ENCODE measurements at regions not wholly inside any gene's neighbourhood (a gene's known extent, or its start where the extent isn't known, plus 50 kb on each side); places are given as distances from the start of the nearest gene placed in this dataset.

DNA sequence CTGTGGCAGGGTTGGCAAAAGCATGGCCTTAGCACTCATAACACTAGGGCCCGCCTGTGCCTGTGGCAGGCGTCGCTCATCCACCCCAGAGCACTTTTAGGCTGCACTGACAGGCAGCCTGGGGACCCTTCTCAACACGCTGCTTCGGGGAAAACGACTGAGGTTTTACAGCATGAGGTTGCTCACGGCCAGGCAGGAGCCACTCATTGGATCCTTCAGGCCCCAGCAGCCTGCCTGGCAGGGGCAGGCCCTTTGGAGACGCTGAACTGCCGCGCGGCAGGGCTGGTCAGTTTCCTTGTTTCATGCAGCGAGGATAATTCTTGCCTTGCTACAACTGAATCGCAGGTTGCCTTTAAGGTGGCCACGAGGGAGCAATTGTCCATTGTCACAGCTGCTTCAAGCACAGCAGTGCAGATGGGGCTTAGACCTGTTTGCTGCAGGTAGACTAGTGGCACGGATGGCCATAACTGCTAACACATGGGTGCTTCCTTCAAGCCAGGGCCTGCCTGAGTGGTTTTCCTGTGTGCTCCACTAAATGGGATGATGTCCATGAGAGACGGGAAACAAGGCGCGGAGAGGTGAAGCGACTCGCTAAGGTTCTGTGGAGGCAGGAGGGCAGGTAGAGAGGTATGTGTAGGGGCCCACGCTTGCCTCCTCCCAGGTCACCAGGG, 49.9 kb upstream of the HS6ST1 start:
- no peak for DNase-seq

DNA sequence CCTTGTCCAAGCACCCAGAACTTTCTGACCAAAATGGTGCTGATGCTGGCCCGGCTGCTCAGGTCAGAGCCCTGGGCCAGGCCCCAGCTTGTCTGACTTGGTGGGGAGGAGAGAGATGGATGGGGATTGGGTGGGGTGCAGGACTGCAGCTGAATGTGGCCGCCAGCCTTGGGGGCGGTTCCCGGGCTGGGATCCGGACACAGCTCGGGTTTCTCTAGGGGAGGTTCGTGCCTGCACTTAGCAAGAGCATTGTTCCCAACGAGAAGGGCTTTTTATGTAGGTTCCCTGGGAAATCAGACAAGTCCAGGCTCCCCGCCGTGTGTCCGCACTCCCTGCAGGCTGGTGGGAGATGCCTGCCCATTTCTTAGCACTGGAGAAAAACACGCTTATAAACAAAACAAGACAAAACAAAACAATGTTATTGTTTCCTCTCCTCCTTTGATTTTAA, 50.5 kb upstream of the HS6ST1 start:
- no peak for DNase-seq

DNA sequence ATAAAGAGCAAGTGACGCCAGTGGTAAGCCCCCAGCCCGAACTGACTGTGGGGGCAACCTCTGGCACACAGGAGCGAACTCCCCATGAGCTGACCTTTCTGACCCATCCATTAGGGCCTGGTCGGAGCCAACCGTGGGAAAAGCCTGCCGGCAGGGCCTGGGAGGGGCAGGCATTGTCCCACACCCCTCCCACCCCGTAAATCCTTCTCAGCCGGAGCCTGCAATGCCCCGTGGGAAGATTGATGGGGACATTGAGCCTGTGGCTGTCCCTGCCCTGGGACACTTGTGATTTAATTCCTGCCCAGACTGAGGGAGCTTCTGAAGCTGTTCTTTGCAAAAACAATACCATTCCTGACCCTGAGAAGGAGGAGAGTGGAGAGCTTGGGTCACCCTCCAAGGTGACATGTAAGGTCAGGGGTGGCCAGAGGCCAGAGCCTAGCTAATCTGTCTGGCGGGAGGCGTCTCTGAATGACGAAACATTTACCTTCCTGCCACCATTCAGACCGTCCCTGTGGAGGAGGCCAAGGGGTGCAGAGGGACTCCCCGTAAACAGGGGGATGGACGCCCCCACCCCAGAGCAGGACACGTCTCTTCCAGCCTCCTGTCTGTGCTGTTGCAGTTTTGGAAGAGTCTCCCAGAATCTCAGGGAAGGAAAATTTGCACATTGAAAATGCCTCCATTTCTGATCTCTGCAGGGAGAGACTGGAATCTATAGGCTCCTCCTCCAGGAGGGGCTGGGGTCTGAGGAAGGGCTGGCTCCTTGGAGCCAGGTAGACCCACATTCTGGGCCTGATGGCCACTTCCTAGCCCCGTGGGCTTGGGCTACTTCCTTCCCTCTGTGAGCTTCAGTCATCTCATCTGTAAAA, 51.2 kb upstream of the HS6ST1 start:
- no peak for DNase-seq

DNA sequence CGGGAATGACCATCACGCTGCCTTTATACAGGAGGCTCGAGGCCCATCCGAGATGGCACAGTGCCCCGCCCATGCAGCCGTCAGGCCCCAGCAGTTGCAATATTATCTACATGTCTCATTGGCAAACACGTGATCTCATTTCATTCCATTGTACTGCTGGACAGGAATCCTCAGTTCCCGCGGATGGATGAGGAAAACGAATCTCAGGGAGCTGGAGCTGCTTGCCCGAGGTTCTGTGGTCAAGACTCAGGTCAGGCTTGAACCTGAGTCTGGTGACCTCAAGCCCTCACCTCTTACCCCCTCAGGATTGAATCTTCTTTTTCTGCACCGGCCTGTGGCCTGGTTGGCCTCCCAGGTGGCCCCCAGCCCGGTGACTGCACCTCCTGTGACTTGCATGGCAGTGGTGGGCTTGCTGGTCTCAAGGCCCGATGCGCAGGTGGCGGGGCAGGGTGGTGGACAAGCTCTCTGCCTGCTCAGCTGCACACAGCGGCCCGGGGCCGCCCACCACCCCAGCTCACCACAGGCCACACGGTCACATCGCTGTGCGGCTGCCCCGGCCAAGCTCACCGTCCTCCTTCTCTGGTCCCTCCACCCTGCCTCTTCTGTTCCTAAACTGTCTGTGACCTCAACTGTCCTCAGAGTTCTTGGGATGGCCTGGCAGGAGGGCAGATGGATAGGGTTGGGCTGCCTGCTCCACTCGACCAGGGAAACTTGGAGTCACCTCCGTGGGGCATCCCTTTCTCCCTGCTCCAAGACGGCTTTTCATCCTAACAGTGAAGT, 52.0 kb upstream of the HS6ST1 start:
- no peak for DNase-seq

DNA sequence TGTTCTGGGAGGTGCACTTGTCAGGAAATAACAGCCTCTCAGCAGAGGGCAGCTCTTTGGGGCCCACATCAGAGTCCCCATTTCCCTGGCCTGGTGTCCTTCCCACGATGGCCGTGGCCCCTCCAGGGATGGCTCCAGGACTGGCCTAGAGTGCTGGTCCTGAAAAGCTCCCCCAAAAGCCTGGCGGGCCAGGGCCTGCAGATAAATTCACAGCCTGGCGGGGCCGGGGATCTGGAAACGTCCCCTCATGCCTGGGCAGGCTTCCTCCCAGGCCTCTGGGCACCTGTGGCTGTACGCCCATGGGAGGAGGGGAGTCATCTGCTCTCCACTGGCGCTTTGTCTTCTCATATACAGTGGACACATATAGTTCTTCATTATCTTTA, 52.6 kb upstream of the HS6ST1 start:
- no peak for DNase-seq

DNA sequence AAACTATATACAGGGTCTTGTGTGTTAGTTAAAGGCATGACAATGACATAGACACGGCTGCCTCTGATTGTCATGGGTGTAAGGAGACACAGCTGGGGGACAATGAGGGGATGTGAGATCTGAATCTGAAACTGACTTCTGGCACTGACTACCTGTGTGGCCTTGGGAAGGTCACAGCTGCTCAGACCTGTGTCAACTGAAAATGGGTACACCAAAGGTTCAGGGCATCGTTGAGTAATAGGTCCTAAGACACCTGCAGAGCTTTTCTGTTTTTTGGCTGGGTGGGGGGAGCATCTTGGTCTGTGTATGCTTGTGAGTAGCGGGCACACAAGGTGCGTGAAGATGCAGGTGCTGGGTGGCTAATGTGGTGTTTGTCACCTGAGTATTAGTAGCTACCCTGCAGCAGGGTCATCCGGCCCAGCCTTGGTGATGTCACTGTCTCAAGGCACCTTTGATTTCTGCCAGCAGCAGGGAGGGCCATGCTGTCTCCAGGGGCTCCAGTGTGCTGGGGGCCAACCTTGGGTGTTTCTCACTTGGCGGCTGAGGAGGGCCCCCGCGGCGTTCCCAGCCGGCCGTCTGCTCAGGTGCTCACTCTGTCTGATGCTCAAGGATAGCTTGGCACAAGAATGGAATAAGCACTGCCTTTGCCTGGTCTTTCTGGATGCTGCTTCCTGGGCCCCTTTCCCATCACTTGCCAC, 53.1 kb upstream of the HS6ST1 start:
- DNase-seq: no peak

DNA sequence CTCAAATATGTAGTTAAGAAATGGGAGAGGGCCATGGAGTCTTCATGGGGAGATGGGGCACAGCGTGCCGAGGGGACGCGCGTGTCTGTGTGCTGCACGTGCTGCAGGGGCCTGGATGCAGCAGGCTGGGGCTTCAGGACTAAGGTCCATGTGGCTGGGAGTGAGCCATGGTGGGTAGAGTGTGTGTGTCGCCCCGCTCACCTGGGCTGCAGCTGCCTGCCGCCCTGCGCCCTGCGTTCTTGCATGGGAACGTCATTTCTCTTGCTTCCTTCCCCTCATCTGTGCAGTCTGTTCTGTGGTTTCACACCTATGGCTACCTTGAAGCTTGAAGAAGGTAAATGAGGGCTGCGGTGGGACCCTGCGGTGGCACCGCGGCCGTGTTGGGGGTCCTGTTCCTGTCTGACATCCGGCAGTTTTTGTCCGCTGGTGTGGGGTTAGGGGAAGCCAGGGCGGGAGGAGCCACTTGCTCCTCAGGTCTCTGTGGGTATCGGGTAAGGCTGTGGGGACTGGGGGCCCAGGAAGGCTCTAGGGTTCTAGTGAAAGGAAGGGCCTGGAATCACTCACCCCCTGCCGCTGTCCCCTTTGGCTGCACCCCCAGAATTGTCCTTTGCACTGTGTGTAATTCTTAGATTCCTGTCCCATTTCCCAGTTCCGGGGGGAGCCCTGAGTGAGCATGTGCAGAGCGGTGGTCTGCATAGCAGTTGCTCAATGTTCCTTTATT, 54.1 kb upstream of the HS6ST1 start:
- no peak for DNase-seq

DNA sequence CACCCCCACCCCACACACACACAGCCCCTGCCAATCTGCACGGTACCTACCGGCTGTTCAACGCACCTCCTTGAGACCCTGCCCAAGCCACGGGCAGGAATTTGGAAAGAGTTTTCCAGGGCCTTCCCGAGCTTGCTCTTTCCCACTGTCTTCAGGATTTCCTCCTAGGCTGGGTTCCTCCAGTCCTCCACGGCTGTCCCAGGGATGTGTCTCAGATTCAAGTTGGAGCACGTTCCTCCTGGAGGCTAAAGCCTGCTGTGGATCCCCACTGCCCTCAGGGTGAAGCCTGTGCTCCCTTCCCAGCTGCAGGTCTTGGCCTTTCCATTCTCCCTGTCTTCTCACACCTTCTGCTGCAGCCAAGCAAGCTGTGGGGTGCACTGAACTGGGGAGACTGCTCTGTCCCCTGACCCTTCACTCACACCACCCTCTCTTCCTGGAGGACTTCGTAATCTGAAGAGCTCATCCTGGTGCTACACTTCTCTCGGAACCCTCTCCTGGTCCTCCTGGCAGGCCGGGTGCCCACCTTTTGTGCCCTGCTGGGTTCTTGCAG, 54.9 kb upstream of the HS6ST1 start:
- no peak for DNase-seq

DNA sequence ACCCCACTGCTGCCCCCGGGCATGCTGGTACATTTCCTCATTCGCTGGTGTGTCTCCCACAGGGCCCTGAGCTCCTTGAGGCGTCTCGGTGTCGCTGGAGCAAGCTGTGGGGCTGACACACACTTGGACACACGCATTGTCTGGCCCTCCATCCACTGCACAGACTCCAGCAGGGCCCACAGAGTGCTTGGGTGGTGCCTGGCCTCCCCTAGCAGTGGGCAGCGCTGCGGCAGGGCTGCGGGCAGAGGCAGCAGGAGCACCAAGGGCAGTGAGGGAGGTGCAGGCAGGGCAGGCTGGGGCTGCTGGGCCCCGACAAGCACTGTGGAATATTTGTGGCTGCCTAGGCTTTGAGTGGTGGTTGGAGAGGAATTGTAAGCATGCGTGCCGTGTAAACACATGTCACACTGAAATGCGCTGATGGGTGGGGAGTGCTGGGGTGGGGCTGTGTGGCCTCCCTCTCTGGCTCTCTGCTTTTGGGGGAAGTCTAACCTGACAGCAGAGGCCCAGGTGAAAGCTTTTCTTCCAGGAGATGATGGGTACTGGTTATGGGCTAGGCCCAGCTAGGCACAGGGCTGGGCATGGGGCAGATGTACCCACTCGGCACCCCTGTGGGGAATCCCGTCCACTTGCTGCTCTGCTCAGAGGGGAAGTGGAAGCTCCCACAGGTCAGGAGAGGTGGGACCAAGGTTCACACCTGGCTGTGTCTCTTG, 55.5 kb upstream of the HS6ST1 start:
- no peak for DNase-seq

DNA sequence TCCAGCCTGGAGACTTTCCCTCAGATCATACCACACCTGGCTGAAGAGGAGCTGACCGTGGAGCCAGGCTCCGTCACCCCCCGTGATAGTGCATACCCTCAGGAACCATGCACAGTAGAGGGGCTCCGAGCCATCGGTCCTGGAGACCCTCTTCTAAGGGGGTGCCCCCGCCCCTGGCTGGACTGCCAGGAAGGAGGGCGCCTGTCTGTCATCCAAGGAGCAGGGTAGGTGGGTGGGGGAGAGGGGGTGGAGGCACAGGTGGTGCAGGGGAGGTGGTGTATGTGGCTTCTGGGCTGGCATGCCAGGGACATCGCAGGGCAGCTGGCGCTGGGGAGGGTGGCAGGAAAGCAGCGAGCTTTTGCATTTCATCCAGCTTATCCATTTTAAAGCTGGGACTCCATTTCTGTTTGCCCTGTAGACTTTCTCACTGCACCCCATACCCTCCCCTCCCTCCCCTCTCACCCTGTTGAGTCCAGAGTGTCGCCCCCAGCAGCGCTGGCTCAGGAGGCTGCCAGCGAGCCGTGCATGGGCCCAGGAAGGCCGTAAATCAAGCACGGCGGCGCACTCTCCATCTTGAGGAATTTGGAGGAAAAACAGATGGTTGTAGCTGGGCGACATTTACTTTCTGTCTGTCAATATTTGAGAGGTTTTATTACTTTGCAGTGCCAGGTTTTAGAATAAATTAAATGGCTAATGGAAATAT, 56.2 kb upstream of the HS6ST1 start:
- DNase-seq: no peak

DNA sequence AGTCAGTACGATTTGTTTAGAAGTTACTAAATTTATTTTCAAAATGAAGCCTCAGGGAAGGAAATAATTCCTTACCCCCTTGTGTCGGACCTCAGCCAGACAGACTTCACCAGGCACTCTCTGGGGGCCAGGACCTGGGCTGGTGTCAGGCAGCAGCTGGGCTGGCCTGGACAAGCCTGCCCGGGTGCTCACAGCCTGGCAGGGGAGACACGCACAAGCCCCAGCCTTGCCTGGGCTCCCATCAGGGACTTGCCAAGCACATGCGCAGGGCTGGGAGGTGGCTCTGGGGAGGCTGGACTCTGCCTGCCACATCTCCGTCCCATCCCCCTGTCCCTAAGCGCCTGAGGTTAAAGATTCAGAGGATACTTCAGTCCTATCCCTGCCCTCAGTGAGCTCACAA, 56.8 kb upstream of the HS6ST1 start:
- no peak for DNase-seq

DNA sequence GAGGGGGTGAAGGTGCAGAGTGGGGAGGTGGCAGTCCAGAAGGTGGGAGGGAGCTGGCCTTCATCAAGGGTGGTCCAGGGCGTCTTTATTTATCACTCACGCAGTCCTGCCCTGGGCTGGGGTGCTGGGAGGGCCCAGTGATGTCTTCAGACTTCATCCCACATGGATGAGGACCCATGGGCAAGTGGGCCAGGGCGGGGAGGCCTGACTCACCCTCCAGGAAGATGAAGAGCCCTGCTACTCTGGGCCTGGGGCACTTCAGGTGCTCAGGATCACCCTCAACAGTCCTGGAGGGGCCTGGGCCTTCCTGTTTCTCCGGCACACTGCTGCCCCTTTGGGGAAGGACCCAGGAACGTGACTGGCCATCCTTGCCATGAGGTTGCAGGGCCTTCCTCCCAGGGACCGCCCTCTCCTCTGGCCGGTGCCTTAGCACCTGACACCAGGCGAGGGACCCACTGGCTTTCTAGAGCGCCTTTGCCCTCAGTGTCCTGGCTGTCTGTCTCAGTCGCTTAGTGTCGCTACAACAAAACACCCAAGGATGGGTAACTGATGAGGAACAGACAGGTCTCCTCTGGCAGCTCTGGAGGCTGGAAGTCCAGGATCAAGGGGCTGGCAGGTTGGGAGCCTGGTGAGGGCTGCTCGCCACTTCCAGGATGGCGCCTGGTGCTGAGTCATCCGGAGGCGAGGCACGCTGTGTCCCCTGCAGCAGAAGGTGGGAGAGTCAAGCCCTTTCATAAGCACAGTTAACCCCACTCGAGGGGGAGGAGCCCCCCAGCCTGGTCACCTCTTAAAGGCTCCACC, 57.8 kb upstream of the HS6ST1 start:
- DNase-seq: no peak

DNA sequence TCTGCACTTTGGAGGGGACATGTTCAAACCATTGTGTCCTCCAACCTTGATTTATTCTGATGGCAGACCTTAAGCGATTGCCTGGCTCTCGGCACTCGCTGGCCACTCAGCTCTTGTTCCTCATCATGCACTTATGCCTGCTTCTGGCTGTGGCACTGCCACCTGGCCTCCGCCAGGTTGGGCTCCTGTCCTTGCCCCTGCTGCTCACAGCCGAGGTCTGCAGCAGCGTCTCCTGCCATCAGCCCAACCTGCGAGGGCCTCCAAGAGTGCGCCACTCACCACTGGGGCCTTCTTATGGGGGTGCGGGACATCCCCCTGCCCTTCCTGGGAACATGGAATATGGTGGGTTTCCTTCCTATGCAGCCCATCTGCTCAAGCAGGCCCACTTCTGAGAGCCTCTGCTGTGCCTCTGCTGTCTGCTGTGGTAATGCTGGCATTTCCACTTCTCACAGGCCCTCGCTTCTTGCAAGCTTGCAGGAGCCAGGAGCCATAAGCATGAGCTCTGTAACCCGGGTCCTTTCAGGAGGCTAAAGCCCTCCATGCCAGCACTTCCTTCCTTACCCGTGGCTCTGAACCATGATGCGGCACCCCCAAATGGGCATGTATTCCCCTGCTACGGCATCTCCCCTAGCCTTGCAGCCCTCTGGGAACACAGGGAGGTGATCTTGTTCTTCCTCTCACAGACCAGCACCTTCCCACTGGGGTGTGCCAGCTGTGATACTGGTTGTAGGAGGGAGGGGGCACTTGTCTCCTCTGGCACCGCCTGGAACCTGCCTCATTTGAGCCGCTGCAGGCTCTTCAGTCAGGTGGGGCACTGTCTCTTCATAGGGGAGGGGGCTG, 58.6 kb upstream of the HS6ST1 start:
- DNase-seq: no peak

DNA sequence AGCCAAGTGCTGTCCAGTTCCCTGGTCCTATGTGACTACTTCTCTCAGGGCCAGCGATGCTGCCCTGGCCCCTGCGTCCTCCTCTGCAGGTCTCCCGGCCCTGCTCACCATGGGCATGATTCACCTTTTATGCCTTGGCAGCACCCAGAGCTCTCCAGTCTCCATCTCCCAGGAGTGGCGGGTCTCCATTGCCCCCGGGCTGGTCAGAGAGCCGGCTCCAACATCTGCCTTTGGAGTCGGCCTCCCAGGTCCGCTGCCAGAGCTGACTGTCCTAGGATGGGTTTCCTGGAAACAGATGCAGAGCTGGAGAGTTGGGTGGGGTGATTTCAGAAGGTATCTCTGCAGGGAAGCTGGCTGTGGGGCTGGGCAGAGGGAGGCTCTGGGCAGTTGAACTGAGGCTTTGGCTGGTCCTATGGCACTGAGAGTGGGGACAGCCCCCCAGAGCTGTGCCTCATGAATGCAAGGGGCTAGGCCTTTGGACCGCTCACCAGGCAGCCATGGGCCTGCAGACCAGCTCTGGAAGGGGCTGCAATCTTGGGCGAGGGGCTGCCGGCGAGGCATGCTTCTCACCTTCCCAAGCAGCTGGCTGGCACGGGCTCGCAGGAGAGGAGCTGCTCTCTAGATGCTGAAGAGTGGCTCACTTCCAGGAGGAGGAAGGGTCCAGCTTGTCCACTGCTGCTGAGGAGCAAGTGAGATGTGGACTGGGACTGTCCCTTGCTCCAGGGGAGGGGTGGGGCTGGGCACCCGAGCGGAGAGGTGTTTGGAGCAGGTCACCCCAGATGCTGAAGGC, 59.8 kb upstream of the HS6ST1 start:
- DNase-seq: no peak

DNA sequence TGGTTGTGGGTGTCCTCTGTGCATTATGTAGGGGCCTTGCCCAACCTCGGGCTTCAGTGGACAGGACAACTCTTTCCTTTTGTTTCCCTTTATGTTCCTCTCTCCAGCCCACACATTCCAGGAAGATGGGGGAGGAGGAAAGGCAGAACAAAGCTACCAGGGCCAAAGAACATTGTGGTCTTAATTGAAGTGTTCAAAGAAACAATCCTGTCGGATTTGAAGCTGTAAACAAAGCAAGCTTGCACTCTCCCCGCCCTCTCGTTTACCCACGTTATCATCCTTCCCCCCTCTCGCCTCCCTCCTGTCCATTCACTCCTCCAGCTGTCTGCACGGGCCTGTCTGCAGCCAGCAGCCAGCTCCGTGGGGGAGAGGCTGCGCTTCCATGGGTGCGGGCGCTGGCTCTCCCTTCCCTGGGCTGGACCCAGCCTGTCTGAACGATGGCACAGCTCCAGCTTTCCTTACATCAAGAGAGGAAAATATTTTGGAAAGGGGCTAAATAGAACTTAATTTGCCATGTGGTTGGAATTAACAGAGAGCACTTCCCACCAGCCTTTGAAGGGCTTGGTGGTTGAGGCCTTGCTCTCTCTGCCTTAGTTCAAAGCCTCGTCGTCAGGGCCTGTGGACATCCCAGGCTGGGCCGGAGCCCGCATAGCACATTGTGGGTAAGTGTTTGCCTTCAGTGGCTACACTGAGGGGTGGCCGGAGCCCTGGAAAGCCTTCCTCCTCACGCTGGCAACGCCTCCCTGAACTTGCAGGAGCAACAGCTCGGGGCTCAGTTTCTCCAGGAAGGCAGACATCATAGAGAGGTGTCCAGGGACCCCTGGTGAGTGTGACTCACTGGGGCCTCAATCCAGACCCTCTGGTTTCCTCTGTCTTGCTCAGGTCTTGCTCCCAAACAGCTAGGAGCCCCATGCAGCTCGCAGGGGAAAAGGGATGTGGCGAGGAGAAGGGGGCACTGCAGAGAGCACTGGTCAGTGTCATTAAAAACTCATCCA, 60.6 kb upstream of the HS6ST1 start:
- no peak for DNase-seq

DNA sequence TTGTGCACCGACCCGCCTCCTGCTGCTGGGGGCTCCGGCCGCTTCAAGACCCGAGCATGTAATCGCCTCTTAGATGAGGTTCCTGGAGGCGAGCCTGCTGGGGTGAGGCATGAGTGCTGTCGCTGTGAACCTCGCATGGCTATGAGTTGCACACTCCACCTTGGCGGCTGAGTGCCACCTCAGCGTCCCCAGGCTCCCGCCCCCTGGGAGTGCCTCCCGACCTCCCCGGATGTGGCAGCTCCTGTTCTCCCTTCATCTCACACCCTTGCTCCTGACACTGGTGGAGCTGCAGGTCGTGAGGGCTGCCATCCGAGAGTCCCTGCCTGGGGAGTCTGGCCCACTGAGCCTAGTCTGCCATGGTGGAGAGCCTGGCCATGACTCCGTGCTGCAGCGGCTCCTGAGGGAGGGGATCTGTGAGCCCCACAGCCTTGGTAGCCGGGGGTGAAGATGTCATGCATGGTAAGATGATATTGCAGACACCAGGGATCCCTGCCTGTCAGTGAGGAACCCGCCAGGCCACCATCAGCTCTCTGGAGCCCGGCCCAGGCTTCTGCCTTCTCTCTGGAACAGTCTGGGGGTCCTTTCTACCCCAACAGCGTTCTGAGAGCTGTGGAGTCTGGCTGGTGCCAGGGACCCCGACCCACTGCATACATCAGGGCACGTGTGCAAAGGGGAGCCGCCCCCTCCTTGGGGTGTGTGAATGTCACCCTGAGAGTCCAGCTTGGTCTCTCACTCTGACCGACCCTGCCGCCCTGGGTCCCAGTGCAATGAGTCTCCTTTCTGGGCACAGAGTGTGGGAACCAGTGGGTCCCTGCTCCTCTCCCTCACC, 61.6 kb upstream of the HS6ST1 start:
- no peak for DNase-seq

Measured in T1000 (cell line).